ENCODE measurements at regions not wholly inside any gene's neighbourhood (a gene's known extent, or its start where the extent isn't known, plus 50 kb on each side); places are given as distances from the start of the nearest gene placed in this dataset.

GRCh38 chr10:52649511-52649910, 123.1 kb downstream of the MBL2 start:
- no peaks in the 10 kb centered on the region for H3K9me3 ChIP-seq
- TF ChIP-seq CTCF (IDR thresholded peaks at IDR 0.05): no peak

DNA sequence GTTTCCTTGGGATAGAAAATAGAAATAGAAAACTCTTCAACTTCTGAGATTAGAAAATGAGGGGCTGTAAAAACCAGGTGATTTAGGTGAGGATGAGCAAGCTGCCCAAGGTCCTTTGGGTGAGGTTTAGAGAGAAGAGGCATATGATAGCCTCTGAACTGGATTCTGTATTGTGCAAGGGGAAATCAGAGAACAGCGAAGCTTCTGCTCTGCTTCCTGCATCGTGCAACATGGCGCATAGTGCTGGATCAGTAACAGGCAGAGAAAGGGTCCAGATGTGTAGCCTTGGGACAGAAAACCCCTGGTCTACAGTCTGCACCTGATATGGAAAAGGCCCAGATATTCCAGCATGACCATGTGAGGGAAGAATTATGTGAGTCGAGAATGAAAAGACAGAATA, 121.7 kb downstream of the MBL2 start:
- 56 to 86% (median 85%) methylated on average over 4 of the region's 4 CpGs for WGBS, 3 donors
- no peak for TF ChIP-seq CTCF (IDR thresholded peaks at IDR 0.05)
- DNase-seq (no peak), ATAC-seq (peak in 1 of 4 donors; percentile 39)
- no peak overlapping the region for H3K4me3 ChIP-seq
- no peaks in the 10 kb centered on the region for H3K36me3 ChIP-seq (ENCODE audit: insufficient read depth in 1 of 2, low read depth in 1 of 2)
- peaks cover 7% of the 10 kb centered on the region for H3K4me1 ChIP-seq
- intact Hi-C loops (cut with DNase I): no loop called here
- no peak overlapping the region for H3K27ac ChIP-seq
- no peaks in the 10 kb centered on the region for H3K27me3 ChIP-seq (ENCODE audit: insufficient read depth in 3 of 3, low read length in 2 of 3)
- H3K9me3 ChIP-seq: no peaks in the 10 kb centered on the region

More at GRCh38 chr10:52649511-52649910, 123.1 kb downstream of the MBL2 start:
- H3K27ac ChIP-seq: no peak overlapping the region
- H3K27me3 ChIP-seq (ENCODE audit: insufficient read depth in 3 of 3, low read length in 2 of 3): no peaks in the 10 kb centered on the region
- DNase-seq: no peak
- no peak overlapping the region for H3K4me3 ChIP-seq
- no peak for ATAC-seq
- H3K36me3 ChIP-seq (ENCODE audit: insufficient read depth in 1 of 2, low read depth in 1 of 2): no peaks in the 10 kb centered on the region
- 73 to 76% (median 76%) methylated on average over 1 of the region's 1 CpG for WGBS, 3 donors
- intact Hi-C loops (cut with DNase I): loop anchor here in 1 of 2 donors (5.0 kb wide), 1 partner anchor 128 kb away; no protein-coding TSS in a partner anchor
- peaks cover 12% of the 10 kb centered on the region for H3K4me1 ChIP-seq

DNA sequence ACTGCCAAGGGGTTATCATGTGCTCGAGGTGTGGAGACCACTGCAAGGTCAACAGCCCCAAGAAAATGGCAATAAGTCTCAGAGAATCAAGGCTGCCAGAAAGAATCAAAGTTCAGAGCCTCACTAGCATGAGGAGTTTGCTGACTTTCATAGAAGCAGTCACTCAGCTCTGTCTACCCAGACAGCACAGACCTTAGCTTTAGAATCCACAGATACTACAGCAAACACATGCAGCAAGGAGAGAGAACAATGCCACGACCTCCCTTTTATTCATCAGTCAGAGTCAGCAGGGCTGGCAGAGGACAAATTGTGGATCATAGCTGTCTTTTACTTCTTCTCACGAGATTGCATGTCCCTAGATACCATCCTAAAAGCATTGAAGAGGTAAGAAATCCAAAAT, 121.3 kb downstream of the MBL2 start:
- no peak overlapping the region for H3K4me3 ChIP-seq
- intact Hi-C loops (cut with DNase I): no loop called here
- H3K27ac ChIP-seq: no peak overlapping the region
- no peaks in the 10 kb centered on the region for H3K27me3 ChIP-seq (ENCODE audit: insufficient read depth in 3 of 3, low read length in 2 of 3)
- H3K36me3 ChIP-seq (ENCODE audit: insufficient read depth in 1 of 2, low read depth in 1 of 2): no peaks in the 10 kb centered on the region
- H3K4me1 ChIP-seq: peaks cover 7% of the 10 kb centered on the region
- no peak for DNase-seq
- no peak for ATAC-seq
- no peak for TF ChIP-seq CTCF (IDR thresholded peaks at IDR 0.05)
- no peaks in the 10 kb centered on the region for H3K9me3 ChIP-seq
- WGBS, 3 donors: 49 to 62% (median 59%) methylated on average over 3 of the region's 3 CpGs

- intact Hi-C loops (cut with DNase I): no loop called here
- no peaks in the 10 kb centered on the region for H3K36me3 ChIP-seq (ENCODE audit: insufficient read depth in 1 of 2, low read depth in 1 of 2)
- no peaks in the 10 kb centered on the region for H3K27me3 ChIP-seq (ENCODE audit: insufficient read depth in 3 of 3, low read length in 2 of 3)
- DNase-seq: no peak
- H3K4me3 ChIP-seq: no peak overlapping the region
- H3K27ac ChIP-seq: no peak overlapping the region
- peak in 2 of 4 donors; percentile 48 to 62 for ATAC-seq
- peaks cover 7% of the 10 kb centered on the region for H3K4me1 ChIP-seq
- WGBS, 3 donors: 31 to 48% (median 39%) methylated on average over 7 of the region's 7 CpGs
- H3K9me3 ChIP-seq: no peaks in the 10 kb centered on the region
- TF ChIP-seq CTCF (IDR thresholded peaks at IDR 0.05): no peak
Measured at GRCh38 chr10:52652431-52653262, 119.9 kb downstream of the MBL2 start.
